Natural killer cell (primary cell): ENCODE measurements at regions not wholly inside any gene's neighbourhood (a gene's known extent, or its start where the extent isn't known, plus 50 kb on each side); places are given as distances from the start of the nearest gene placed in this dataset.

Source experiments
- ATAC-seq, 3 donors: fragments of 150-1000 bp in 2 of 3; fragments of 200-7000 bp in 1 of 3; cut with Tn5 transposase; 1 replicate in 1 of 3; 2 replicates in 2 of 3; pipeline ENCODE4 v1.10.0; 2021; ENCODE audit warnings: mild to moderate bottlenecking in 2 of 3, moderate library complexity in 2 of 3
- DNase-seq, 2 donors: peaks; one replicate each; pipeline versions ENCODE4 v3.0.0 to v3.0.0-alpha.2; 2013 to 2021; ENCODE audit warnings: mixed read lengths in 1 of 2
- H3K27ac ChIP-seq: one replicate; pipeline ENCODE4 v1.5.1; 2013; ENCODE audit warnings: mild to moderate bottlenecking, low read length
- H3K27me3 ChIP-seq: one replicate; pipeline ENCODE4 v1.6.1; 2013; ENCODE audit warnings: low read length; ENCODE audit not compliant: control insufficient read depth, insufficient read depth
- H3K36me3 ChIP-seq: one replicate; pipeline ENCODE4 v1.6.1; 2013; ENCODE audit warnings: low read length; ENCODE audit not compliant: control insufficient read depth, insufficient read depth
- H3K4me1 ChIP-seq: one replicate; pipeline ENCODE4 v1.6.1; 2013; ENCODE audit warnings: low read length; ENCODE audit not compliant: control insufficient read depth, insufficient read depth
- H3K4me3 ChIP-seq: one replicate; pipeline ENCODE4 v1.5.1; 2013; ENCODE audit warnings: low read length
- H3K9me3 ChIP-seq: one replicate; pipeline ENCODE4 v1.6.1; 2013; ENCODE audit warnings: low read length; ENCODE audit not compliant: control insufficient read depth, insufficient read depth
- H3K27ac Mint-ChIP-seq, 2 donors: one replicate each; pipeline ENCODE4 v1.8.0; 2022; ENCODE audit warnings: mild to moderate bottlenecking in 2 of 2, mixed read lengths in 2 of 2, moderate library complexity in 1 of 2
- H3K27me3 Mint-ChIP-seq, 2 donors: one replicate each; pipeline ENCODE4 v1.8.0; 2022; ENCODE audit warnings: low read depth in 2 of 2, mixed read lengths in 2 of 2
- H3K36me3 Mint-ChIP-seq: one replicate; pipeline ENCODE4 v1.8.0; 2022; ENCODE audit warnings: mixed read lengths
- H3K4me1 Mint-ChIP-seq, 2 donors: one replicate each; pipeline ENCODE4 v1.8.0; 2022; ENCODE audit warnings: mixed read lengths in 2 of 2
- H3K4me3 Mint-ChIP-seq: one replicate; pipeline ENCODE4 v1.8.0; 2022; ENCODE audit warnings: mild to moderate bottlenecking, moderate library complexity, mixed read lengths
- H3K9me3 Mint-ChIP-seq, 2 donors: one replicate each; pipeline ENCODE4 v1.8.0; 2022; ENCODE audit warnings: mixed read lengths in 2 of 2
- WGBS: methylation state at CpG from one replicate; pipeline ENCODE4 v1.1.7; 2013; ENCODE audit warnings: missing lambda C conversion rate; ENCODE audit not compliant: insufficient coverage; 5-methylcytosine and 5-hydroxymethylcytosine counted together
- intact Hi-C: fragments of 100-400 bp; cut with micrococcal nuclease; formaldehyde crosslinking; loops from one replicate; pipeline ENCODE4 v1.14.2; 2022
- TF ChIP-seq, protein P1 (sequence below): fragments of 200-600 bp; IDR thresholded peaks from one replicate; pipeline ENCODE4 v1.8.0; 2022; ENCODE audit warnings: antibody characterized with exemption

DNA sequence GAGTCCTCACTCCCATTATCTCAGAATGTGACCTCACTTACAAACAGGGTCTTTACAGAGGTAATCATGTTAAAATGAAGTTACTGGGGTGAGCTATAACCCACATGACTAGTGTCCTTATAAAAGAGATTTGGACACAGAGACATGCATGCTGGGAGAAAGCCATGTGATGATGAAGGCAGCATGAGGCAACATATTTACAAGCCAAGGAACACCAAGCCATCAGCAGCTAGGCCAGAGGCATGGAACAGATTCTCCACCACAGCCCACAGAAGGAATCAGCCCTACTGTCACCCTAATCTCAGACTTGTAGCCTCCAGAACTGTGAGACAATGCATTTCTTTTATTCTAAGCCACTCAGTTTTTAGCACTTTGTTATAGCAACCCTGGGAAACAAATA is 171.9 kb downstream of the EN1 start:
- H3K9me3 ChIP-seq = no peaks in the 10 kb centered on the region
- Mint-ChIP-seq H3K4me3 (no peak overlapping the region), H3K27me3 (peaks cover 0 to 2% of the 10 kb centered on the region in 2 donors), H3K27ac (no peak overlapping the region), H3K36me3 (no peaks in the 10 kb centered on the region), H3K9me3 (no peaks in the 10 kb centered on the region), H3K4me1 (no peaks in the 10 kb centered on the region)
- H3K36me3 ChIP-seq = no peaks in the 10 kb centered on the region
- intact Hi-C loops = no loop called here
- ATAC-seq (no peak), DNase-seq (no peak)
- H3K27ac ChIP-seq = no peak overlapping the region
- TF ChIP-seq, protein P1, sequence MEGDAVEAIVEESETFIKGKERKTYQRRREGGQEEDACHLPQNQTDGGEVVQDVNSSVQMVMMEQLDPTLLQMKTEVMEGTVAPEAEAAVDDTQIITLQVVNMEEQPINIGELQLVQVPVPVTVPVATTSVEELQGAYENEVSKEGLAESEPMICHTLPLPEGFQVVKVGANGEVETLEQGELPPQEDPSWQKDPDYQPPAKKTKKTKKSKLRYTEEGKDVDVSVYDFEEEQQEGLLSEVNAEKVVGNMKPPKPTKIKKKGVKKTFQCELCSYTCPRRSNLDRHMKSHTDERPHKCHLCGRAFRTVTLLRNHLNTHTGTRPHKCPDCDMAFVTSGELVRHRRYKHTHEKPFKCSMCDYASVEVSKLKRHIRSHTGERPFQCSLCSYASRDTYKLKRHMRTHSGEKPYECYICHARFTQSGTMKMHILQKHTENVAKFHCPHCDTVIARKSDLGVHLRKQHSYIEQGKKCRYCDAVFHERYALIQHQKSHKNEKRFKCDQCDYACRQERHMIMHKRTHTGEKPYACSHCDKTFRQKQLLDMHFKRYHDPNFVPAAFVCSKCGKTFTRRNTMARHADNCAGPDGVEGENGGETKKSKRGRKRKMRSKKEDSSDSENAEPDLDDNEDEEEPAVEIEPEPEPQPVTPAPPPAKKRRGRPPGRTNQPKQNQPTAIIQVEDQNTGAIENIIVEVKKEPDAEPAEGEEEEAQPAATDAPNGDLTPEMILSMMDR = no peak
- H3K4me1 ChIP-seq = no peaks in the 10 kb centered on the region
- H3K27me3 ChIP-seq = no peaks in the 10 kb centered on the region
- no peak overlapping the region for H3K4me3 ChIP-seq

DNA sequence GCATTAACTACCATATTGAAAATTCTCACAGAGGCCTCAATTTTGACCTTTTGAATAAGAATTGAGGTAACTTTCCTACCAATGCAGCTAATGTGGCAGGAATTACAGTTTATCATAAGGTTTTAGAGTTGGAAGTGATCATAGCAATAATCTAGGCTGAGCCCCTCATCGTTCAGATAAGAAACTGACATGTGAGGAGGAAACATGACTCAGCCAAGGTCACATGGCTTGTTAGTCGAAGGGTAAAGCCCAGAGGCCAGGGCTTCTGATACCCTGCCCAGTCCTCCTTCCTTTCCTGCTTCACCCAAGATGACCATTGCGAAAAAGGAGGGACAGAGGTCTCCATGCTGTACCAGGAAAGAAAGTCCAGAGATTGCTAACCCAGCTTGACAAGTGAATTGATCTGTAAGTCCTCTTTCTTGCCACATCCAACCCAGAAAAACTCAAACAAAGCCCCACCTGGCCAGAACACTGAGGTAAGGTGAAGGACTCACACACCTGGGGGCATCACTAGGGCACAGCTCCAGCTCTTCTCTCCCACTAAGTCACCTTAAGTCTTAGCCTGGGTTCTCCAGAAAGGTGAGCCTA is 174.8 kb downstream of the EN1 start:
- Histone ChIP-seq H3K4me1 (no peaks in the 10 kb centered on the region), H3K4me3 (no peak overlapping the region), H3K9me3 (no peaks in the 10 kb centered on the region), H3K27me3 (no peaks in the 10 kb centered on the region), H3K27ac (no peak overlapping the region), H3K36me3 (no peaks in the 10 kb centered on the region)
- ATAC-seq (no peak), DNase-seq (no peak)
- Mint-ChIP-seq H3K9me3 (no peaks in the 10 kb centered on the region), H3K36me3 (no peaks in the 10 kb centered on the region), H3K4me1 (no peaks in the 10 kb centered on the region), H3K4me3 (no peak overlapping the region), H3K27ac (no peak overlapping the region), H3K27me3 (no peaks in the 10 kb centered on the region)
- TF ChIP-seq, protein P1 = no peak
- intact Hi-C loops = no loop called here
- 74% methylated on average over 3 of the region's 3 CpGs for WGBS

DNA sequence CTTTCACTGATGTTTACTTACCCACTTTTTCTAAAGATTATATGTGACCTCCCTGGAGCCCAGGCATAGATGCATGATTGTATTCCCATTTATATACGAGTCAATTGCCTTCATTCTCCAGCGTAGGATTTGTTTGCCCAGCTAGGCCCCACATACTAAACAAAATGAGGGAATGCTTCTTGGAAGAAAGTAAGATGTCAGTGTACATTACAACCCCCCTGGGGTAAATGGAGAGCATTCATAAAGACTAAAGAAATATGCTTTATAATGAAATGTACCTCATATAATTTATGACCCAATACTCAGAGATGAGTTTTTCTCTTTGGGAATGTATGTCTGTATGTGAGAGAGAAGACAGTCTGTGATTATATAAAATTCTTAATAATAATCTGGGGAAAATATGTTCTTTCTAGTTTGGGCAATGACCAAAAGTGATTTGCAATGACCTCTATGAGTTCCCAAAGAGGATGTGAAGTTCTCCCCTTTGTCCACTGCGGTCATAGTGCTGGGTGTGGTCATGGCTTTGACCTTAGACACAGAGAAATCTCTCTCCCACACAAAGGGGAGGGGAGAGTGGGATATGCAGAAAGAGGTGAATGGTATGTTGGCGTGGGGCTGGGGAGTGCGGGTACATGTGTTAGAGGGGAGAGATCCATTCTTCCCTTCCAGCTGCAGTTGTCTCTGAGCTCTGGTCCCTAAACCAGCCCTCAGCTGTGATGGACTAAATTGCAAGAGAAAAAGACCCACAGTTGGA is 175.6 kb downstream of the EN1 start:
- DNase-seq (no peak), ATAC-seq (no peak)
- Histone ChIP-seq H3K36me3 (no peaks in the 10 kb centered on the region), H3K4me3 (no peak overlapping the region), H3K27ac (no peak overlapping the region), H3K27me3 (no peaks in the 10 kb centered on the region), H3K9me3 (no peaks in the 10 kb centered on the region), H3K4me1 (no peaks in the 10 kb centered on the region)
- H3K4me1 Mint-ChIP-seq = no peaks in the 10 kb centered on the region
- no peaks in the 10 kb centered on the region for H3K27me3 Mint-ChIP-seq
- WGBS = 94% methylated on average over 4 of the region's 5 CpGs
- H3K4me3 Mint-ChIP-seq = no peak overlapping the region
- intact Hi-C loops = no loop called here
- TF ChIP-seq, protein P1 = no peak
- H3K36me3 Mint-ChIP-seq = no peaks in the 10 kb centered on the region
- no peak overlapping the region for H3K27ac Mint-ChIP-seq
- H3K9me3 Mint-ChIP-seq = no peaks in the 10 kb centered on the region

DNA sequence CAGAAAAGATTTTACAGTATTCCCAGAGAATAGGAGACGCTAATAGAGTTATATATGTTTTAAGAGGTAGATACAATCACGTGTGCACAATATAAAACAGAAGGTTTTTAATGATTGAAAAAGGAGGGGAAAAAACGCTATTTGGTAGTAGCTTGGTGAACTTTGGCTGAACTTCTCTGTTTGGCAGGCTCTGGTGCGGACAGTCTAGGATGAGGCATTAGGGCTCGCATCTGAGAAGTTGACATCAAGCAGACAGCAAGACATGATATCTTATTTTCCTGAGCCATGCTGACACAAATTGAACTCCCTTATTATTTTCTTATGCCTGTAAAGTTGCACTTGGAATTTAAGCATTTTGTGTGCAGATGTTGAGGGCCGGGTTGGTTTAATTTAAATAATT is 176.6 kb downstream of the EN1 start:
- no peaks in the 10 kb centered on the region for H3K4me1 ChIP-seq
- no peaks in the 10 kb centered on the region for H3K36me3 ChIP-seq
- Mint-ChIP-seq H3K27me3 (no peaks in the 10 kb centered on the region), H3K9me3 (no peaks in the 10 kb centered on the region), H3K27ac (no peak overlapping the region), H3K4me1 (no peaks in the 10 kb centered on the region), H3K36me3 (no peaks in the 10 kb centered on the region), H3K4me3 (no peak overlapping the region)
- TF ChIP-seq, protein P1 = no peak
- no peak overlapping the region for H3K27ac ChIP-seq
- no peaks in the 10 kb centered on the region for H3K9me3 ChIP-seq
- no peaks in the 10 kb centered on the region for H3K27me3 ChIP-seq
- WGBS = 76% methylated on average over 6 of the region's 6 CpGs
- no peak overlapping the region for H3K4me3 ChIP-seq
- DNase-seq = no peak
- intact Hi-C loops = no loop called here
- ATAC-seq = no peak
